Astrocyte (in vitro differentiated cells and primary cell): ENCODE measurements at regions not wholly inside any gene's neighbourhood (a gene's known extent, or its start where the extent isn't known, plus 50 kb on each side); places are given as distances from the start of the nearest gene placed in this dataset.

Experiments
- DNase-seq: peaks from one replicate; pipeline ENCODE4 v3.0.0-alpha.2; 2010; ENCODE audit warnings: low read depth
- FAIRE-seq: peaks from 2 replicates; lab custom pipeline; 2011; peaks lifted over from hg19 to GRCh38; lab: Jason Lieb, UNC
- H2AFZ ChIP-seq: 2 replicates; pipeline ENCODE4 v1.6.0; 2012; ENCODE audit warnings: low read depth, low read length, inconsistent platforms
- H3K27ac ChIP-seq: 2 replicates; pipeline ENCODE4 v1.5.1; 2011; ENCODE audit warnings: low read depth, low read length, inconsistent platforms
- H3K27me3 ChIP-seq: 2 replicates; pipeline ENCODE4 v1.6.0; 2011; ENCODE audit warnings: low read length, inconsistent platforms; ENCODE audit not compliant: insufficient read depth
- H3K36me3 ChIP-seq: 2 replicates; pipeline ENCODE4 v1.5.1; 2011; ENCODE audit warnings: low read length, inconsistent platforms; ENCODE audit not compliant: insufficient read depth
- H3K4me1 ChIP-seq: 2 replicates; pipeline ENCODE4 v1.5.1; 2011; ENCODE audit warnings: low read length, inconsistent platforms; ENCODE audit not compliant: insufficient read depth
- H3K4me2 ChIP-seq: 2 replicates; pipeline ENCODE4 v1.6.0; 2012; ENCODE audit warnings: low read length, inconsistent platforms
- H3K4me3 ChIP-seq: 2 replicates; pipeline ENCODE4 v1.5.1; 2011; ENCODE audit warnings: low read depth, mild to moderate bottlenecking, low read length, inconsistent platforms; ENCODE audit not compliant: insufficient read depth
- H3K79me2 ChIP-seq: 2 replicates; pipeline ENCODE4 v1.6.0; 2012; ENCODE audit warnings: mild to moderate bottlenecking, low read length, inconsistent platforms; ENCODE audit not compliant: insufficient read depth
- H3K9ac ChIP-seq: 2 replicates; pipeline ENCODE4 v1.6.0; 2012; ENCODE audit warnings: mild to moderate bottlenecking, low read length, inconsistent platforms
- H3K9me3 ChIP-seq: 2 replicates; pipeline ENCODE4 v1.5.1; 2012; ENCODE audit warnings: low read depth, mild to moderate bottlenecking, low read length, inconsistent platforms; ENCODE audit not compliant: insufficient read depth
- H4K20me1 ChIP-seq: 2 replicates; pipeline ENCODE4 v1.6.0; 2012; ENCODE audit warnings: low read length, inconsistent platforms; ENCODE audit not compliant: insufficient read depth
- H3K27ac Mint-ChIP-seq: one replicate; pipeline ENCODE4 v1.8.0; 2021; ENCODE audit warnings: mild to moderate bottlenecking, mixed read lengths; ENCODE audit not compliant: unreplicated experiment
- H3K27me3 Mint-ChIP-seq: one replicate; pipeline ENCODE4 v1.8.0; 2021; ENCODE audit warnings: low read depth, mixed read lengths; ENCODE audit not compliant: unreplicated experiment
- H3K36me3 Mint-ChIP-seq: one replicate; pipeline ENCODE4 v1.8.0; 2021; ENCODE audit warnings: low read depth, mixed read lengths; ENCODE audit not compliant: unreplicated experiment
- H3K4me1 Mint-ChIP-seq: one replicate; pipeline ENCODE4 v1.8.0; 2021; ENCODE audit warnings: low read depth, mixed read lengths; ENCODE audit not compliant: unreplicated experiment
- H3K4me3 Mint-ChIP-seq: one replicate; pipeline ENCODE4 v1.8.0; 2021; ENCODE audit warnings: mild to moderate bottlenecking, moderate library complexity, mixed read lengths; ENCODE audit not compliant: unreplicated experiment
- H3K9me3 Mint-ChIP-seq: one replicate; pipeline ENCODE4 v1.8.0; 2021; ENCODE audit warnings: mild to moderate bottlenecking, mixed read lengths; ENCODE audit not compliant: unreplicated experiment
- CTCF ChIP-seq: IDR thresholded peaks from 2 replicates; pipeline ENCODE4 v1.5.1; 2011; ENCODE audit warnings: low read depth, mild to moderate bottlenecking, inconsistent platforms, low read length, moderate library complexity; ENCODE audit not compliant: insufficient read depth
- EZH2 ChIP-seq: IDR thresholded peaks from 2 replicates; pipeline ENCODE4 v1.6.1; 2012; ENCODE audit warnings: mild to moderate bottlenecking, low read length, inconsistent platforms; ENCODE audit not compliant: insufficient read depth

GRCh38 chr3:178422406-178422805 lies 113.8 kb upstream of the KCNMB2 start:
- Histone ChIP-seq H3K9me3 (no peaks in the 10 kb centered on the region), H4K20me1 (no peaks in the 10 kb centered on the region), H3K4me2 (no peak overlapping the region), H3K27me3 (no peaks in the 10 kb centered on the region), H3K4me1 (no peaks in the 10 kb centered on the region), H2AFZ (no peak overlapping the region), H3K9ac (no peak overlapping the region), H3K27ac (no peak overlapping the region), H3K36me3 (no peaks in the 10 kb centered on the region), H3K79me2 (no peaks in the 10 kb centered on the region), H3K4me3 (no peak overlapping the region)
- H3K27ac Mint-ChIP-seq: no peak overlapping the region
- no peaks in the 10 kb centered on the region for H3K36me3 Mint-ChIP-seq
- FAIRE-seq: no peak
- no peaks in the 10 kb centered on the region for H3K9me3 Mint-ChIP-seq
- DNase-seq: no peak
- no peaks in the 10 kb centered on the region for H3K27me3 Mint-ChIP-seq
- TF ChIP-seq CTCF (no peak), EZH2 (no peak)
- no peaks in the 10 kb centered on the region for H3K4me1 Mint-ChIP-seq
- no peak overlapping the region for H3K4me3 Mint-ChIP-seq

- Histone ChIP-seq H3K4me1 (no peaks in the 10 kb centered on the region), H3K27me3 (no peaks in the 10 kb centered on the region), H4K20me1 (no peaks in the 10 kb centered on the region), H3K79me2 (no peaks in the 10 kb centered on the region), H3K9me3 (no peaks in the 10 kb centered on the region), H3K4me2 (no peak overlapping the region), H3K27ac (no peak overlapping the region), H2AFZ (no peak overlapping the region), H3K4me3 (no peak overlapping the region), H3K36me3 (no peaks in the 10 kb centered on the region), H3K9ac (no peak overlapping the region)
- H3K27ac Mint-ChIP-seq: no peak overlapping the region
- DNase-seq (no peak), FAIRE-seq (no peak)
- no peaks in the 10 kb centered on the region for H3K27me3 Mint-ChIP-seq
- no peaks in the 10 kb centered on the region for H3K9me3 Mint-ChIP-seq
- no peaks in the 10 kb centered on the region for H3K36me3 Mint-ChIP-seq
- H3K4me3 Mint-ChIP-seq: no peak overlapping the region
- no peaks in the 10 kb centered on the region for H3K4me1 Mint-ChIP-seq
- TF ChIP-seq CTCF: no peak
- no peak for TF ChIP-seq EZH2
These were observed 108.2 kb upstream of the KCNMB2 start for GRCh38 chr3:178428037-178428436.

- H3K36me3 ChIP-seq: no peaks in the 10 kb centered on the region
- H3K9me3 ChIP-seq: no peaks in the 10 kb centered on the region
- no peak overlapping the region for H3K4me3 Mint-ChIP-seq
- H2AFZ ChIP-seq: no peak overlapping the region
- no peak overlapping the region for H3K4me3 ChIP-seq
- H3K27ac Mint-ChIP-seq: no peak overlapping the region
- FAIRE-seq (no peak), DNase-seq (no peak)
- H3K9ac ChIP-seq: no peak overlapping the region
- no peaks in the 10 kb centered on the region for H3K4me1 ChIP-seq
- no peak overlapping the region for H3K27ac ChIP-seq
- no peaks in the 10 kb centered on the region for H4K20me1 ChIP-seq
- H3K4me1 Mint-ChIP-seq: peaks cover 4% of the 10 kb centered on the region
- H3K9me3 Mint-ChIP-seq: no peaks in the 10 kb centered on the region
- no peaks in the 10 kb centered on the region for H3K27me3 Mint-ChIP-seq
- TF ChIP-seq CTCF: peak; percentile 12
- no peak for TF ChIP-seq EZH2
- no peaks in the 10 kb centered on the region for H3K79me2 ChIP-seq
- no peaks in the 10 kb centered on the region for H3K27me3 ChIP-seq
- no peaks in the 10 kb centered on the region for H3K36me3 Mint-ChIP-seq
- H3K4me2 ChIP-seq: no peak overlapping the region
These were observed 101.9 kb upstream of the KCNMB2 start for GRCh38 chr3:178434206-178434805.
